HG03095 (cell line): ENCODE measurements at regions not wholly inside any gene's neighbourhood (a gene's known extent, or its start where the extent isn't known, plus 50 kb on each side); places are given as distances from the start of the nearest gene placed in this dataset.

Experiments
- ATAC-seq: cut with Tn5 transposase; IDR thresholded peaks from one replicate; pipeline ENCODE4 v1.9.1; 2021; ENCODE audit warnings: moderate library complexity; ENCODE audit not compliant: unreplicated experiment

GRCh38 chr3:178147001-178147400, 389.2 kb upstream of the KCNMB2 start:
- no peak for ATAC-seq

- no peak for ATAC-seq
Observed at GRCh38 chr3:178152031-178152806, 384.0 kb upstream of the KCNMB2 start.

- ATAC-seq = no peak
Observed at GRCh38 chr3:178152988-178153387, 383.2 kb upstream of the KCNMB2 start.

GRCh38 chr3:178155521-178155920, 380.7 kb upstream of the KCNMB2 start:
- no peak for ATAC-seq

- ATAC-seq = no peak
Observed at GRCh38 chr3:178156301-178156700, 379.9 kb upstream of the KCNMB2 start.

- no peak for ATAC-seq
Observed at GRCh38 chr3:178159691-178160220, 376.5 kb upstream of the KCNMB2 start.

- no peak for ATAC-seq
Observed at GRCh38 chr3:178169421-178169820, 366.8 kb upstream of the KCNMB2 start.

- ATAC-seq = no peak
Observed at GRCh38 chr3:178170698-178171535, 365.3 kb upstream of the KCNMB2 start.

- no peak for ATAC-seq
Observed at GRCh38 chr3:178172121-178172520, 364.1 kb upstream of the KCNMB2 start.

- no peak for ATAC-seq
Observed at GRCh38 chr3:178174201-178174915, 361.9 kb upstream of the KCNMB2 start.

GRCh38 chr3:178181088-178181487, 355.1 kb upstream of the KCNMB2 start:
- no peak for ATAC-seq

GRCh38 chr3:178181784-178182183, 354.5 kb upstream of the KCNMB2 start:
- ATAC-seq = no peak

GRCh38 chr3:178182337-178182779, 353.9 kb upstream of the KCNMB2 start:
- no peak for ATAC-seq

- ATAC-seq = no peak
Observed at GRCh38 chr3:178184833-178185232, 351.4 kb upstream of the KCNMB2 start.

- no peak for ATAC-seq
Observed at GRCh38 chr3:178186666-178187065, 349.6 kb upstream of the KCNMB2 start.

GRCh38 chr3:178189854-178190253, 346.4 kb upstream of the KCNMB2 start:
- ATAC-seq = no peak

GRCh38 chr3:178193846-178194245, 342.4 kb upstream of the KCNMB2 start:
- ATAC-seq = no peak

GRCh38 chr3:178194539-178194938, 341.7 kb upstream of the KCNMB2 start:
- no peak for ATAC-seq

GRCh38 chr3:178195824-178196223, 340.4 kb upstream of the KCNMB2 start:
- peak; percentile 97 for ATAC-seq

GRCh38 chr3:178198329-178198728, 337.9 kb upstream of the KCNMB2 start:
- no peak for ATAC-seq

GRCh38 chr3:178200316-178200715, 335.9 kb upstream of the KCNMB2 start:
- ATAC-seq = no peak
